HG03175 (cell line): ENCODE measurements at regions not wholly inside any gene's neighbourhood (a gene's known extent, or its start where the extent isn't known, plus 50 kb on each side); places are given as distances from the start of the nearest gene placed in this dataset.

Source experiments
- ATAC-seq: cut with Tn5 transposase; IDR thresholded peaks from one replicate; pipeline ENCODE4 v1.9.1; 2021; ENCODE audit warnings: mild to moderate bottlenecking, moderate library complexity; ENCODE audit not compliant: unreplicated experiment

DNA sequence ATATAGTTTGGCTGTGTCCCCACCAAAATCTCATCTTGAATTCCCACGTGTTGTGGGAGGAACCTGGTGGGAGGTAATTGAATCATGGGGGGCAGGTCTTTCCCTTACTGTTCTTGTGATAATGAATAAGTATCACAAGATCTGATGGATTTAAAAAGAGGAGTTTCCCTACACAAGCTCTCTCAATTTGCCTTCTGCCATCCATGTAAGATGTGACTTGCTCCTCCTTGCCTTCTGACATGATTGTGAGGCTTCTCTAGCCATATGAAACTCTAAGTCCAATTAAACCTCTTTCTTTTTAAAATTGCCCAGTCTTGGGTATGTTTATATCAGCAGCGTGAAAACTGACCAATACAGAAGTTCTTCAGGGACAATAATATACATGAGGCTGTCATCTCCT is 425.1 kb downstream of the PABPC4L start:
- ATAC-seq = no peak

DNA sequence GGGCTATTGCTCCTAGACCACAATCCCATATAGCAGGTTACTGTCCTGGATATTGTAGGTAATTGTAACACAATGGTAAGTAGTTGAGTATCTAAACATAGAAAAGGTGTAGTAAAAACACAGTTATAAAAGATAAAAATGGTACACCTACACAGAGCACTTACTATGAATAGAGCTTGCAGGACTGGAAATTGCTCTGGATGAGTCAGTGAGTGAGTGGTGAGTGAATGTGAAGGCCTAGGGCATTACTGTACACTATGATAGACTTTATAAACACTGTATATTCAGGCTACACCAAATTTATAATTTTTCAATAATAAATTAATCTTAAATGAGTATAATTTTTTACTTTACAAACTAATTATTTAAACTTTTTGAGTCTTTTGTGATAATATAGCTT is 425.7 kb downstream of the PABPC4L start:
- ATAC-seq = no peak

DNA sequence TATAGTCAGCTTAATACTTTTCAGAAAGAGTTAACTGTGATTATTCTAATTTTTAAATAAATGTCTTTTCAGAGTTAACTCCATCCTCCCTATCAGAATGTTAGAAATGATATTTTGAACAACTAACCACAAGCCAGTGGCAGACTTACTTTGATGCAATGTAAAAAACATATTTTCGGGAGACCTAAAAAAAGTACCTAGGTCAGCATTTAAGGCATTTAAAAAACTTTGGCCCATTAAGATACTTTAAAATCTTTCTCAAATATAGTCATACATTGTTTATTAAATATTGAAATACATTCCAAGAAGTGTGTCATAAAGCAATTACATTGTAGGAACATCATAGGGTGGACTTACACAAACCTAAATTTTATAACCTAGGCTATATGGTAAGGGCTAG is 426.1 kb downstream of the PABPC4L start:
- ATAC-seq = no peak

DNA sequence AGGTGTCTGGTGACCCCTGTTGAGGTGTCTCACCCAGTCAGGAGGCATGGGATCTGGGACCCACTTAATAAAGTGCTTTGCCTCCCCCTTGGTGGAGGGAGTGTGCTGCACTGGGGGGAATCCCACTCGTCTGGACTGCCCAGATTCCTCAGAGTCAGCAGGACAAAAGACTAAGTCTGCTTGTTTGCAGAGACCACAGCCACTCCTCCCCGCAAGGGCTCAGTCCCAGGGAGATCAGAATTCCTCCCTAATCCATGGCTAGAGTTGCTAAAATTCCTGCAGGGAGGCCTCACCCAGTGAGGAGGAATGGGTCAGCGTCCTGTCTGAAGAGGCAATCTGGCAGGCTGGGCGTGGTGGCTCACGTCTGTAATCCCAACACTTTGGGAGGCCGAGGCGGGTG is 442.2 kb downstream of the PABPC4L start:
- no peak for ATAC-seq

DNA sequence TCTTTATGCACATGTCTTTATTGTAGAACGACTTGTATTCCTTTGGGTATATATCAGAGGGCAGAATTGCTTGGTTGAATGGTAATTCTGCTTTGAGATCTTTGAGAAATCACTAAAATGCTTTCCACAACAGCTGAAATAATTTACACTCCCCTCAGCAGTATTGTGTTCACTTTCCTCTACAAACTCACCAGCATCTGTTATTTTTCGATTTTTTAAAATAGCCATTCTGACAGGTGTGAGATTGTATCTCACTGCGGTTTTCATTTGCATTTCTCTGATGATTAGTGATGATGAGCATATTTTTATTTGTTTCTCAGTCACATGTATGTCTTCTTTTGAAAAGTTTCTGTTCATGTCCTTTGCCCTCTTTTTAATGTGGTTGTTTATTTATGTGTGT is 459.8 kb downstream of the PABPC4L start:
- no peak for ATAC-seq

DNA sequence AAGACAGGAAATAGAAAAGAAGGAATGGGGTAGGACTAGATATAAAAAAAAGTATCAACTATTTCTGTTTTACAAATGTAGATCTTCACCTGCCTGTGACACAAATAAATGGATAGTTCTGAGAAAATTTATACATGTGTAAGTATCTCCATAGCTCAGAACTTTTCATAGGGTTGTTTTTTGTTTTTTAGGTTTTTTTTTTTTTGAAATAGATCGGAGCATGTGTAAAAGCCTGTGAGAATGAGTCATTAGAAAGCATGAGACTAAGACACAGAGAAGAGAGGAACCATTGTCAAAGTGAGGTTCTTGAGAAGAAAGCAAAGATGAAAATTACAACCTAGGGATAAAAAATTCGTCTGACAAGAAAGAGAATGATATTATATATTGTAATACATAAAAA is 481.6 kb downstream of the PABPC4L start:
- no peak for ATAC-seq

DNA sequence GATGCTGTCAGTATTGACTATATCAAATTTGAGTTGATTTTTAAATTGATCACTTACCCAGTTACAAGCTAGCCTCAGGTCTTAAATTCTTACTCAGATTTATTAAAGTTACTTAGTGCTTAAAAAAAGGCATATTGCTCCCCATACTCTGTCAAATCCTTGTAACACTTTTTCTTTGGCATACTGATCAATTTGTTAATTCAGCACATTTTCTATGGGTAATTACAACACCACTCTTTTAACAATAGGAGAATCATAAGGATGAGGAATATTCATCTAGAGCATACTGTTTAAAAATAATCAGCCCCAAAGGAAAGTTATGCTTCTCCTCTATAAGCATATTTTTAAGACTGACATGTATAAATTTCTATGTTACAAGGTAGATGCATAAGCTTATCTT is 482.5 kb downstream of the PABPC4L start:
- no peak for ATAC-seq

DNA sequence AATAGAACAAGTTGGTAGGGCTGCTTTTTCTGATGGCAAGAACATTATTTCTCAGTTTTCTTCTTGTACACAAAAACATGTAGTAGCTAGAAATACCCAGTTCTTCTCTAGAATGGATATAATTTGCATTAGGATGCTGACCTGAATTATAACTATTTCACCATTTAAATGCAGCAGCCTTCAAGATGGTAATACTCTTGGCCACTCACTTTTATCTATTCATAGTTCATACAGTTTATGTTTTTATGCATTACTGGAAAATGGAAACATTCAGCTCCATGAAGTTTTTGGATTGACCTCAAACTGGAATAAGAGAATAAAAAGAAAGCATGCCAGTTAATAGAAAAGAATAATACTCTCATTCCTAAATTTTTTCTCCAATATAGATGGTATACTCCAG is 487.4 kb downstream of the PABPC4L start:
- ATAC-seq = no peak

DNA sequence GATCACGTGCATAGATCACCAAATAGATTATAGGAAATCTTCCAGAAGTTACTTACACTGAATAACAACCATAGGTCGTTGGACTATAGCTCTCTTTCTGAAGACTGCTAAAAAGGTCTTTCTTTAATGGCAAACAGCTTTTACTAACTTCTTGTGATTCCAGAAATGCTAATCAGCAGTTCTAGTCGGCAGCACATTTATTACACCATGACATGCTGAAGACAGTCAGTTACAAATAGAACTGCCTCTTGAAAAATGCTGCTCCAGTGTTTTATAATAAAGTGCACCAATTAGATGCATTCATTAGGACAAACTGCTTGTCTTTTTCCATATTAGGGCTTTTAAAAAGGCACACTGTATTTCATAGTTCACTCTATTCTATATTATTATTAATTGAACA is 488.2 kb downstream of the PABPC4L start:
- no peak for ATAC-seq

DNA sequence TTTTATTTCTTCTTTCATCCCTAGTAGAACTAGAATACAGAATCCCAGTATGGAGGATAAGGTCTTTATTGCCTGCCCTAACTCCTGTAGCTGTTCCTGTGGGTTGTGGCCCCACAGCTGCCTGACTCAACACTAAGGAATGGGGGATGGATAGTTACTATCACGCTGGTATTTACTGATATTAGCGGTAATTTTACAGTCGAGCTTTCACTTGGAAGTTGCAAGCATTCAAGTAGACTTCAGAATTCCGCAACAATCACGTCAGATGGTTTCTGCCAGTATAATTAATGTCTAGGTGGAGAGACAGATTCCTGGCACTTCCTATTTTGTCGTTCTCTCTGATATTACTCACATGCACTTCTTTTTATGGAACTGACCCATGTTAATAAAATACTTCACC is 489.8 kb downstream of the PABPC4L start:
- no peak for ATAC-seq

DNA sequence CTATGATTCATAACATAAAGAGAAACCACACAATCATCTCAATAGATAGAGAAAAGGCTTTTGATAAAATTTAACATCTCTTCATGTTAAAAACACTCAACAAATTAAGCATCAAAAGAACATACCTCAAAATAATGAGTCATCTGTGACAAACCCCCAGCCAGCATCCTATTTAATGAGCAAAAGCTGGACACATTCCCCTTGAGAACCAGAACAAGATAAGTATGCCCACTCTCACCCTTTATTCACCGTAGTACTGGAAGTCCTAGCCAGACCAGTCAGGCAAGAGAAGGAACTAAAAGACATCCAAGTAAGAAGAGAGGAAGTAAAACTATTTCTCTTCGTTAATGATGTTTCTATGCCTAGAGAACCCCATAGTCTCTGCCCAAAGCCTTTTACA is 507.2 kb downstream of the PABPC4L start:
- ATAC-seq = no peak

DNA sequence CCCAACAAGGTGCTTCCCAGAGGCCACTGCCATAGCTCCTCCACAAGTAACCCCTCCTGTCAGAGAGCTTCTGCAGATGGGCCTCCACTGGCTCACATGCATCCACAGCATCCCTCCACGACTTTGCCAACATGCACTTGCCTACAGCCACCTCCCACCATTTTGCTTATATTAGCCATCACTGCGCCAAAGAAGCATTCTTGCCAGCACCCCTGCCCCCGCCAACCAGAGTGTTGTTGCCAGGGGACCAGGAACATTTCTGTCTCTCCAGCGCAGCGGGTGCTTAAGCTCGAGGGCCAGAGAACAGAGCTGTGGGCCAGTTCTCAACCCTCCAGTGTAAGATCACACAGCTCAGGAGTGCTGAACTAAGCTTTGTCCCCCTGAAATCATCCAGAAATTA is 517.6 kb downstream of the PABPC4L start:
- no peak for ATAC-seq

DNA sequence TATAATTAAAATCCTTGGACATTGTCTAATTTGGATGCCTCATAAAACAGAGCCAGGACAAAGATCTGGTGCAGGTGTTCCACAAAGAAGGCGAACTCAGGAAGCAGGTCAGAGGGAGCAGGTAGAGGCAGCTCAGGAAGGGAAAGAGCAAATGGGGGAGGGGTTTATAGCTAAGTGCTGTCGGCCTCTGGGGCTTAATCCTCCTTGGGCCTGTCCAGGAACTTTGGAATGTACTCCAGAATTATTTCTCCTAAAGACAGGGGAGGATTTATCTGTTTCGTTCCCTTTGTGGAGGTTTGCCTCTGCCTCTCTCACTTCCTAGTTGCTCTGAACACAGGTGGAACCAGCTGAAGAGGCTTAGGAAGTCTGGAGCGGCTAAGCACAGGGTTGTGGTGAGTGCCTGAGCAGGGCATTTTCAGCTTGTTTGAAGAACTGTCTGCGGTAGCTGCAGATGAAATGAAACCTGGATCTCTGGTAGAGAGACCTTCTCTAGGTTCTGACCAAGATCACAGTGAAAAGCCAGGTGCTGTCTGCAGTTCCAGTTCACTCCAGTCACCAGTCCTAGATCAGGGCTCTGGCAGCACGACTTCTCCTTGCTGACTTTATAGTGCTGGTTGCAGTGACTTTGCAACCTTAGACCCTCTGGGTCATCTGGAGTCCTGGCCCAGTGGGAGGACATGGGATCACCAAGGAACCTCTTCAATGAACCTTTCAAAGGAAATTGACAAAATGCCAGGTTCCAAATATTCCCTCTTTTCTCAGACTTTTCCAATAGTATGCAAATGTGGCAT is 519.2 kb downstream of the PCDH10 start:
- no peak for ATAC-seq

DNA sequence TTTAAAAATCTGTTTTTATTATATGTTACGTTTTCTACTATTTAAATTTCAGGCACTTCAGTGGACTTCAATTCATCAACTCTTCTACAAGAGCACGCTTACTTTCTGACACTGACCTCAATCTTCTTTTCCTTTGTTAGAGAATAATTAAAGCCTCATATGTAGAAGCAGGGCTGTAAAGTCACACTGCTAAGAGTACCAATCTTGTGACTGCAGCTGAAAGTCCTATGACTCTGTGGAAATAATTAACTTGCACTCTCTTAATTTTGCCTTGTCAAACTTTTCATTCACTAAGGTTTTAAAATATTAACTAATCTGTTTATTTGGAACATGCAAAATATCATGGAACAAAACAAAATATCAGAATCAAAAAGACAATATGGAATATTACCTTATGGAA is 498.1 kb downstream of the PCDH10 start:
- no peak for ATAC-seq

DNA sequence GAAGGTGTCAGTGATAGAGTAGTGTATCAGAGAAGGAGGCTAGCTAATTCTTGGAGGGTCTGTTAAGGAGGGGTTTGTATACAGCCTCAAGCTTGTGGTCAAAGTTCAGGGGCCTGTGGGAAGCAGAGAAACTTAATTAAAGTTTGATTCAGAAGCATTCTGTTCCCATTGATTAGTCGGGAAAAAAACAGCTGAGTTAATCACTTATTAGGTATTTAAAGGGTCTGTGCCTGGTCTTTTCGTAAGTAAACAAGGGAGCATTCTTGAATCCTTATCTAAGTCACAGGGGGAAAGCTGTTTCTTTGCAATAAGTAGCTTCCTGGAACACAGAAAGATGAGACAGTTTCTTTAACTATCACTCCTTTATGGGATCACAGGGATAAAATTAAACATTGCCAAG is 492.1 kb downstream of the PCDH10 start:
- no peak for ATAC-seq

DNA sequence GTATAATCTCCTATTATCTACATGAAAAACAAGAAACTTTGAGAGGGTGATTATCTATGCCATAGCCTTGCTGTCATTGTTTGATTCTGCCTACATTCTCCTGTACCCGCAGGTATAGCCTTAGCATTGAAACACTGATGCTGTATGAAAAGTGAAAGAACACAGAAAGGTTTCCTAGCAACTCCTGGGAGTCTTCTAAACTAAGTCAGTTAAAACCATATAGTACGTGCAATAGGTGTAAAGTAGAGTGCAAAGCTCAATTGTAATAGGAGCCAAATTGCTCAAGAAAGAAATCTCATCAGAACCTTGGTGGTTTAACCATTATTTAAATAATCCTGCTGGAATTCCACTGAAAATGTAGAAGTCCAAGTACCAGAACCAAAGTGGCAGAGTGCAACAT is 489.7 kb downstream of the PCDH10 start:
- ATAC-seq = no peak

DNA sequence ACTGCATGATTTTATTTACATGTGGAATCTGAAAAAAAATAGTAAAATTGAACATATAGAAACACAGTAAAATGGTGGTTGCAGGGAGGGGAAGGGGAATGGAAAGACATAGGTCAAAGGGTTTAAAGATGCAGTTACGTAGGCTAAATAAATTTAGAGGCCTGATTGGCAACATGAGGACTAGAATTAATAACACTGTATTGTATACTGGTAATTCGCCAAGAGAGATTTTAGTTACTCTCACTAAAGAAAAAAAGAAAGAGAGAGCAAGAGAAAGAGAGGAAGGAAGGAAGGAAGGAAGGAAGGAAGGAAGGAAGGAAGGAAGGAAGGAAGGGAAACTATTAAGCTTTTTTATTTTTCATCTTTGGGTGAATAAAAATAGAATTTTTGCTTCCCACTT is 488.1 kb downstream of the PCDH10 start:
- no peak for ATAC-seq

DNA sequence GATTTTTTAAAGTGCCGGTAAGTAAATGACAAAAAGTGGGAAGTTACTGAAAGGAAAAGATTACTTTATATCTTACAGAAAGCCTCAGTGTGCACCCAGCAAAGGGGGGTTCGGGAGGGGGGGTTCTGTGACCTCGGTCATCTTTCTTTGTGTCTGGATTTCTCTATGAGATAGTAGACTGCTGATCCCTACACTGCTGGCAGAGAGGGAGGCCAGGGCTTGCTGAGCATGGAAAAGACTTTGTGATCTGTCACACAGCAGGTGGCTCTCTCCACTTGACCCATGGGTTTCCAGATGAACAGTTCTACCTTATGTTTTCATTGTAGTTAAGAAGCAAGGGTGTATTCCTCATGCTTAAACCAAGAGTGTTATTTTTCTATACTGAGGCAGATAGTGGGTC is 475.6 kb downstream of the PCDH10 start:
- ATAC-seq = no peak

DNA sequence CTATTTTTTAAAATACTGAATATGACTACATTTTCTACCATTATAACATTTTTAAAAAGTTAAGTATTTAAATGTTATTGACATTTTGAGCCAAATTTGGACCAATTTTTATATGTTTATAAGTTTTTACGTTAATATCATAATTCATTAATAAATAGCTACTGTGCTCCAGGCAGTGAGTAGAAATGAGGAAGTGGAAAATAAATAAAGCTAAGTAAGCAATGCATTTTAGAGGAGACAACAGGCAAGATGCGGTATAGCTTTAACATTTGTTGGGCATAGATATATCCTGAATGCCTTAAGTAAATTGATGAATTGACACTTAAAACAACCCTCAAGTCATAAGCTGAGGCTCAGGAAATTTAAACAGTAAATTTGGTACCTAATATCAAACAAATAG is 474.8 kb downstream of the PCDH10 start:
- ATAC-seq = no peak

DNA sequence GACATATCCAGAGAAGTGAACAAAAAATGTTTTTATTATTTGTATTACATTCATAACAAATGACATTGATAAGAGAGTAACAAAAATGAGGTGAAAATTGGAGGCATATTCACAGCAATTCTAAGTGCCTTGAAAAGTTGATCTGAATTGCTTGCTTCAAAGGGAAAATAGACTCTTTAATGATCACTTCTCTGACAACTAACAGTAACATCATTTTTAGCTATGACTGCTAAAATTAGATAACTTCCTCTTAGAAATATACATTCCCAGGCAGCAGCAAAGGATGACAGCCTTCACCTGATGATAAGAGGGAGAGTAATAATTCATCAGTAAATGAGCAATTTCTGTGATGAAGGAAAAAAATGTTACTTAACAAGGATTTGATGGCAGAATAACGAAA is 472.5 kb downstream of the PCDH10 start:
- ATAC-seq = no peak

DNA sequence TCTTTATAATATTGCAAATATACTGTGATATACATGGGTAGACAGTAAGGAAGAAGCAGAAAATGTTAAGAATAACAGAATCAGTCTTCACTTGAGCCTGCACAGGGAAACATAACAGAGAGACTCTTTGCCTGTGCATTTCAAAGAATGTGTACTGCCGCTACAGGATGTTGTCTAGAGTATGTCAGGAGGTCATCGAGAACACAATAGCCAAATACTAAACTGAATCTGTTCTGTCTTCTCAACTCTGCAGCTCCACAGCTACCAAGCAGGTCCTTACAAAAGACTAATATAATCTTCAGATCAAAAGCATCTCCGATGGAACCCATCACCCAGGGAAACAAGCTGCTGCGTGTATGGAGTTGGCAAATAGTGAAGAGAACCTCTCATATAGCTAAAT is 471.5 kb downstream of the PCDH10 start:
- no peak for ATAC-seq

DNA sequence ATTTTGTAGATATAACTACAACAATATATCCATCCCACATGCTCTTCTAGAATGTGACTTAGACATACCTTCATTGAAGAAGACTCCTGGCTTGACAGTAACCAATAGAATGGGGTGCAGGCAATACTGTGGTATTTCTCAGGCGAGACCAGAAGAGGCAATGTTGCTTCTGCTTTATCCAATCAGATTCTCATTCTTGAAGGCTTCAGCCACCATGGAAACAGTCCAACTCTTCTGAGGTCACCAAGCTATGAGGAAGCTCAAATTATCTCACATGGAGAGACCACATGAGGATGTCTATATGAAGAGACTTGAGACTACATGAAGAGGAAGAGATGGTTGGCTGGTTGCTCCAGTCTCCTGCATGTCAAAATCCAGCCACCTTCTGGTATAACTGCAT is 469.9 kb downstream of the PCDH10 start:
- no peak for ATAC-seq

DNA sequence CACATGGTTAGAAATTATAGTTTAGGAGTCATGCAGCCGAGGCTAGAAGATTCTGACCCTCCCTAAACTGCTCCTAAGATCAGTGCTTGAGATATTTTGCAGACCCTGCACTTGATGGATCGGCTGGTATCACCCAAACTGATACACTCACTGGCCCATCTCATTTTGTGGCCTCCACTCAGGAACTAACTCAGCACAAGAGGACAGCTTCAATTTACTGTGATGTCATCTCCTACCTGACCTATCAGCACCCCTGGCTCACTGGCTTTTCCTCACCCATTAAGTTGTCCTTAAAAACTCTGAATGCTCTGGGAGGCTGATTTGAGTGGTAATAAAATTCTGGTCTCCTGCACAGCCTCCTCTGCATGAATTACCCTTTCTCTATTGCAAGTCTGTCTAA is 450.9 kb downstream of the PCDH10 start:
- ATAC-seq = no peak
